SJCRH30 (cell line): ENCODE measurements at regions not wholly inside any gene's neighbourhood (a gene's known extent, or its start where the extent isn't known, plus 50 kb on each side); places are given as distances from the start of the nearest gene placed in this dataset.
A peak's percentile ranks its signal among the peaks of the same experiment; 100 is the strongest.

Experiments
- DNase-seq, 2 experiments: peaks; one replicate each; pipeline ENCODE4 v3.0.0-alpha.2; 2015 to 2020
- H3K27ac ChIP-seq: fragments of 250-450 bp; sonication (Bioruptor Pico); 2 replicates; pipeline ENCODE4 v1.5.1; 2020; ENCODE audit warnings: mild to moderate bottlenecking, moderate library complexity
- H3K27me3 ChIP-seq: fragments of 250-450 bp; sonication (Bioruptor Pico); 2 replicates; pipeline ENCODE4 v1.5.1; 2020; ENCODE audit warnings: mild to moderate bottlenecking, moderate library complexity
- H3K36me3 ChIP-seq: fragments of 250-450 bp; sonication (Bioruptor Pico); 2 replicates; pipeline ENCODE4 v1.5.1; 2020; ENCODE audit warnings: mild to moderate bottlenecking, moderate library complexity
- H3K4me1 ChIP-seq: fragments of 250-450 bp; sonication (Bioruptor Pico); 2 replicates; pipeline ENCODE4 v1.5.1; 2020; ENCODE audit warnings: mild to moderate bottlenecking, moderate library complexity
- H3K4me3 ChIP-seq: fragments of 250-450 bp; sonication (Bioruptor Pico); 2 replicates; pipeline ENCODE4 v1.5.1; 2020; ENCODE audit warnings: mild to moderate bottlenecking, moderate library complexity
- H3K9me3 ChIP-seq: fragments of 250-450 bp; sonication (Bioruptor Pico); replicated peaks from 2 replicates; pipeline ENCODE4 v1.5.1; 2020; ENCODE audit warnings: mild to moderate bottlenecking, moderate library complexity

DNA sequence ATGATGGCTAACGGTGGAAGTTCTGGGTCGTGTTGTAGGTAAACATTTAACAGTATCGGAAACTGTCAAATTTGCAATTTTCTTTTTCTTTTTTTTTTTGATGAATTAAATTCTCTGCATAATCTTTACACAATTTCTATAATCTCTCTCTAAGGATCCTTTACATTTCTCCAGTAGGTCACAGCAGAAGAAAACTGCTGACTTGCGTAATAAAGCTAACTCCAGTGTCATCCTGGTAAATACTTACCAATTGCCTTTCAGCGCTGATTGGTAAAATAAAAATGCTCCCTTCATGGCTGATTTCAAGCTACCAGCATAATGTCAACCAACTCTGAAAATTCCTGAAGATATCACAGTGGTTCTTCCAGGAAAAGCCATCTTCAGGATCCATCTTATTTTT lies 510.5 kb upstream of the ATXN8OS start:
- Histone ChIP-seq H3K4me1 (no peaks in the 10 kb centered on the region), H3K36me3 (no peaks in the 10 kb centered on the region), H3K4me3 (no peak overlapping the region), H3K27me3 (no peaks in the 10 kb centered on the region), H3K9me3 (no peaks in the 10 kb centered on the region), H3K27ac (no peak overlapping the region)
- DNase-seq = no peak

DNA sequence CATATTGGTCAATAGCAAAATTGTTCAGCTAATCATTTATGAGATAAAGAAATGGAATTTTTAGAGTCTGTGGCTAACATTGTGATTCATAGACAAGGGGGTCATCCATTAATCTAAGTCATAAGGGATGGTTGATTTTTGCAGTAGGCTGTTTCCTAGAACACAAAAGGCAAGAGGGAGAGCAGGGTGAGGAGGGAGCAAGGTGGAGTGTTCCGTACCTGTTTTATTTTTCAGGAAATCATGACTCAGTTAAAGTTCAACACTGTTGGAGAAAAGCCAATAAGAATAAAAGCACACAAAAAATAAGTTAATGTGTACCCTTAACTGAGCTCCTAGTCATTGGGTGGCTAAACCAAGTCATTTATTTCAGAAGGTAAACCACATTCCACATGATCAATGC lies 512.4 kb upstream of the ATXN8OS start:
- no peak overlapping the region for H3K27ac ChIP-seq
- H3K27me3 ChIP-seq = no peaks in the 10 kb centered on the region
- no peaks in the 10 kb centered on the region for H3K36me3 ChIP-seq
- no peaks in the 10 kb centered on the region for H3K9me3 ChIP-seq
- DNase-seq = no peak
- H3K4me1 ChIP-seq = no peaks in the 10 kb centered on the region
- no peak overlapping the region for H3K4me3 ChIP-seq

DNA sequence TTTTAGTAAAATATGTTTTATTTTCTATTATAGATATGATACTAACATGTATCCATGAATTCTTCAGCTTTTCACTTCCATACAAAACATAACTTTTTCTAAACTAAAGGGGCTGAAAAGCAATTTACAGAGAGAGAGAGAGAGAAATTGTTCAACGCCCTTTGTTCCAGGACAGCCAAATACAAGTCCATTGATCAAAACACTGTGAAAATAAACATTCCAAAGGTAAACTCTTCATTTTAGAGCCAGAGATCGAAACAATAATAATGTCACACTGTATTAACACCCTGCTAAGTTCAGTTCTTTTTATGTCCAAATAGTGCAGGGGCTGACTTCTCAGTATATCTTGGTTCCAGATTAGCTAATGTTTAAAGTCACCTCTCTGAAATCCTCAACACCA lies 516.2 kb upstream of the ATXN8OS start:
- H3K27me3 ChIP-seq = no peaks in the 10 kb centered on the region
- DNase-seq = no peak
- no peaks in the 10 kb centered on the region for H3K4me1 ChIP-seq

DNA sequence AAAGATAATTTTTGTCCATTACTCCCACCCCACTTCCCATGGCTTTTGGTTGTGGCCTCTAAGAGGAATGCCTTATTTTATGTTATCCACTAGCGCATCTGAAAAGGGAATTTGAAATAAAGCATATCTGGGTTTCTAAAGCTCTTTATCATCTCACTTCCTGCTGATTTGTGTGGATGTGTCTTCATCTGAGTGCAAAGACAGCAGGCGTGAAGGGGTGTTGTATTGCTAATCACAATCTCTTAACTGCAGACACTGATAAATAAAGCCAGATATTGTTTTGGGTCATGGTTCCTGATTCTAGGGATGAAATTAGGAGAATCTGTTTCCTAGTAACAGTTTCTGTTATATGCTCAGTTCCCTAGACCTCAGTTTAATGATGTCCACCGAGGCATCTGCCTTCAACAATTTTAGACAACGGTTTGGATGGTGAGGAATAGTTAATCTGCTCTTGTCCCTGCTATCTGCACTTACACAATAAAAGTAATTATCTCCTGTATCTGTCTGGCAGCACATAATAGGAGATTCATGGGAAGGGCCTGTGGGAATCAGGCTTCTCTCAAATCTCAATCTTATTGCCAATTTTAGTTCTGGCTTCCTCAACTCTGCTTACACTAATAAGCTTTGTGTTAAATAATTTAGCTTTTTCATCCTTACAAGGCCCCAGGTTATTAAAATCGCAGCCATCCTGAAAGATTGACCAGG lies 517.9 kb upstream of the ATXN8OS start:
- DNase-seq = no peak
- Histone ChIP-seq H3K36me3 (no peaks in the 10 kb centered on the region), H3K9me3 (no peaks in the 10 kb centered on the region), H3K27me3 (no peaks in the 10 kb centered on the region), H3K27ac (no peak overlapping the region), H3K4me3 (no peak overlapping the region), H3K4me1 (no peaks in the 10 kb centered on the region)

More for the DNA sequence above, 516.2 kb upstream of the ATXN8OS start:
- H3K9me3 ChIP-seq = no peaks in the 10 kb centered on the region
- no peak overlapping the region for H3K27ac ChIP-seq
- no peaks in the 10 kb centered on the region for H3K36me3 ChIP-seq
- no peak overlapping the region for H3K4me3 ChIP-seq

DNA sequence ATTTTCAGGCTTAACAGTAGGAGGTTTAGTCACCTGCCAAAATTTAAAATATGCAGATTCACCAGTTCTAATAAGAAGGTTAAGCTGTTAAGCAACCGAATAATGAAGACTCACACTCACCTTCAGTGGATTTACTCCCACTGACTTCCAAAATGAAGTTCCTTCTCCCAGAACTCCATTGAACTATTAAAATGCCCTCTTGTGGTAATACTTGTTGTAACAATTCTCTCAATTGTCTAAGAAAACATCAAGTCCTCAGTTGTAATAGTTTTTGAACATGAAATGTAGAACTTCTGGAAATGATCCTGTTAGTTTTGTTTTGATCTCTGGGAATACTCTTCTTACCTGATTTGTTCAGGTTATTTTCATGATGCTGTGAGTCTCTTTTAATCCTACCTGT lies 522.0 kb upstream of the ATXN8OS start:
- Histone ChIP-seq H3K36me3 (no peaks in the 10 kb centered on the region), H3K9me3 (no peaks in the 10 kb centered on the region), H3K27me3 (no peaks in the 10 kb centered on the region), H3K4me3 (no peak overlapping the region), H3K4me1 (no peaks in the 10 kb centered on the region), H3K27ac (no peak overlapping the region)
- DNase-seq = peak in 1 of 2 experiments; percentile 2

DNA sequence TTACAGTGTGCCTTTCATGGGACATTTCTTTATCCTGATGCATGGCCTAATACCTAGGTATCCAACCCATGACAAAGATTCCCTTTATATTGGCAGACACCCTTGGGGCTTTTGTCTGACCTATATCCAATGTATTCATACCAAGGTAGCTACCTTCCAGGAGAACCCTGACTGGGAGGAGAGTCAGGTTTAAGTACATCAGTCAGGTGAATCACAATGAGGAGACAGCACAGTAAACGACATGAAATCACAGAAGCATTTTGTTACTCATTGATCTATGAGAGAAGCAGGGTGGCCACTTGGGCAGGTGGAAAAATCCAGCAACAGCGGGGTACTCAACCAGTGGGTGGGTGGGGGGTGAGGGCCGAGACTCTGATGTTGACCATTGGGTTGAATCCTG lies 527.4 kb upstream of the ATXN8OS start:
- DNase-seq = no peak

DNA sequence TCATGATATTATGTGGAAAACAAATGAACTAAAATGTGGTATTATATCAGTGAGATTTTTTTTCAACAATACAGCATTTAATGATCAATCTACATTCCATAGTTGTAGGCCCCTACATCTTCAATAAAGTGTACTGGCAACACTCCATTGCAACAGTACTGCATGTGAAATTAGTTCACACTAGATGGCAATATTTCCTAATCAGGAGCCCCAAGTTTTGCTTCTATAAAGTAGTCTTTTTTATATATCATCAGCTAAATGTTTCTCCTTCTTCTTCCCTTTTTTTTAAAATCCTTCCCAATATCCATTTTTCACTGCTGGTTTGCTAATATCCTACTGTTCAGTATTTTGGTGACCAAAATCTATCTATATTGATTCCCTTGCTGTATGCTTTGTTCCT lies 528.3 kb upstream of the ATXN8OS start:
- H3K27ac ChIP-seq = no peak overlapping the region
- H3K4me1 ChIP-seq = no peaks in the 10 kb centered on the region
- no peaks in the 10 kb centered on the region for H3K9me3 ChIP-seq
- H3K27me3 ChIP-seq = no peaks in the 10 kb centered on the region
- DNase-seq = peak in 1 of 2 experiments; percentile 9
- H3K36me3 ChIP-seq = no peaks in the 10 kb centered on the region
- H3K4me3 ChIP-seq = no peak overlapping the region

More for the DNA sequence above, 527.4 kb upstream of the ATXN8OS start:
- H3K4me1 ChIP-seq = no peaks in the 10 kb centered on the region
- H3K27ac ChIP-seq = no peak overlapping the region
- H3K4me3 ChIP-seq = no peak overlapping the region
- H3K9me3 ChIP-seq = no peaks in the 10 kb centered on the region
- no peaks in the 10 kb centered on the region for H3K27me3 ChIP-seq
- H3K36me3 ChIP-seq = no peaks in the 10 kb centered on the region

DNA sequence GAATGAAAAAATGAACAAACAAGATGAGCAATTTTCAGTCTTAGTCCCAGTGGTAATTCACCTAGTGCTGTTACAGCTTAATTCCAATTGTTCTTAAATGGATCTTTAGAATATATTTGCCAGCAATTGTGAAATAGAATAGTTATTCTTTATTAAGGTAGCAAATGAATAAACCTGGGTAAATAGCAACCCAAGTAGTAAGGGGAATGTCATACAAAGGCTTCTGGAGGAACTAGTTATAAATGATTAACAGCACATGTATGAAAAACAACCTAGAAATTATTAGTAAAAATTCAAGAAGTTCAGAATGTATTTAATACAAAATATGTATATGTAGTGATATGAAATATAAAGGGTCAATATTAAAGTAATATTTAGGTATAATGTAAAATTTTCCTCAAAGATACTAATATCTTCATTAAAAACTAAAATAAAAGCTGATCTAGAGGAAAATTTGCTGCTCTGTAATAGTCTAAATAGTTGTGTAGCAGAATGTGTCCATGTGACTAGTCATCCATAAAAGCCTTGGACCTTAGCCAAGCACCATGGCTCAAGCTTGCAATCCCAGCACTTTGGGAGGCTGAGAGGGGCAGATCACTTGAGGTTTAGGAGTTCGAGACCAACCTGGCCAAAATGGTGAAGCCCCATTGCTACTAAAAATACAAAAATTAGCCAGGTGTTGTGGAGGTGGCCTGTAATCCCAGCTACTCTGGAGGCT lies 535.9 kb upstream of the ATXN8OS start:
- Histone ChIP-seq H3K27ac (no peak overlapping the region), H3K4me3 (no peak overlapping the region), H3K4me1 (no peaks in the 10 kb centered on the region), H3K36me3 (no peaks in the 10 kb centered on the region), H3K27me3 (no peaks in the 10 kb centered on the region), H3K9me3 (no peaks in the 10 kb centered on the region)
- DNase-seq = no peak

DNA sequence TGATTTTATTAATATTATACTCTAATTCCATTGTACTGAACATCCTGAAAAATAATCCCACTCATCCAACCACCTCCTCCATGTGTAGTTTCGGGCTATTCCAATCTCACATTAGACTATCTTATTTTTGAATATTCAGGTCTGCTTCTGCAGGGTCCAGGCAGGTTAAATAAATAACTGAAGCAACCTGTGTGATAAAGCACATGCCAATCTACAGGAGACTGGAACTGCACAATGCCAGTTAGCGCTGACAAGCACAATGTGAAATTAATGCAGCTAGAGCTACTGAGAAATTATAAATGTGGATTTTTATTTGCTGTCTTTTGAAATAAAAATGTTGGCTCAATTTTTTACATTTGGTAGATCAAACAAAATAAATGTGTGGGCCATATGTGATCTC lies 540.1 kb upstream of the ATXN8OS start:
- no peaks in the 10 kb centered on the region for H3K4me1 ChIP-seq
- H3K36me3 ChIP-seq = no peaks in the 10 kb centered on the region
- no peak overlapping the region for H3K27ac ChIP-seq
- no peaks in the 10 kb centered on the region for H3K27me3 ChIP-seq
- no peak overlapping the region for H3K4me3 ChIP-seq
- DNase-seq = no peak
- 0 out of 2 replicates have a peak, but pooled peaks cover 2% of the 10 kb centered on the region for H3K9me3 ChIP-seq

DNA sequence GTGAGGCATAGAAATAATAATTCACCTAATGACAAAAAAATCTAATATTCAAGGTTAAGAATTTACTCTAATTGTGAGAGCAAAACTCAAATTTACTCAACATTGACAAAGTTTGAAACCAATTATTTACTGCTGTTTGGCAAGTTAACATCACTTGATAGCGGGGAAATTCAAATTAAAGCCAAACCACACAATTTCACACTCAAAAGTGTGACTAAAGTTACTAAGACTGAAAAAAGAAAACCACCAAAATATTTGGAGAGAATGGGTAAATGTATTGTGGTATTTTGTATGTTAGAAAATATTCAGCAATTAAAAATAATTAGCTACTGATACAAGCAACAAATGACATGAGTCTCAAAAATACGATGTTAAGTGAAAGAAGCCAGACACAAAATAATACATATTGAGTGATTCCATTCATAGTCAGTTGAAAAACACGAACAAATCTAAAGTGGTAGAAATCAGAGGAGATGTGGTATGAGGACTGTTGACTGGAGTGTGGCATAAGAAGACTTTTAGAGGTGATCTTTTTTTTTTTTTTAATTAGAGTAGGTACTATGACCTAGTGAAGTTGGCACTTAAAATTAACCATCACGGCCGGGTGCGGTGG lies 541.4 kb upstream of the ATXN8OS start:
- Histone ChIP-seq H3K9me3 (0 out of 2 replicates have a peak, but pooled peaks cover 2% of the 10 kb centered on the region), H3K27ac (no peak overlapping the region), H3K27me3 (no peaks in the 10 kb centered on the region), H3K4me1 (no peaks in the 10 kb centered on the region), H3K36me3 (no peaks in the 10 kb centered on the region), H3K4me3 (no peak overlapping the region)
- DNase-seq = no peak

DNA sequence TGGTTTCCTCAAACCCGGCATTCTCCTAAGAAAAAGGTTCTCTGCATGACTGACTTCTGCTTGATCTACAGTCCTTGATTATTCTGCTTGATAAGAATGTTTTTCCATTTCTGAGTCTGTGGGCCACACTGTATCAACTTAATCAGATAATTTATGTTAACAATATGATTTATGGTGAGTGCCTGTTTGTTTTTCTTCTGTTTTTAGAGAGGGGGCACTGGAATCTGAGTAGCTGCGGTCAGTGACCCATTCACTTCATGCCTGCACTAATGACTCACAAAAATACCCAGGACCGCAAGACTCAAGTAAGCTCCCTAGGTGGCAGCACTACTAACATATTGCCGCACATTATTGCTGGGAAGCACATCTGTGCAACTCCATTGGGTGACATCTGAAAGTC lies 542.3 kb upstream of the ATXN8OS start:
- H3K4me3 ChIP-seq = no peak overlapping the region
- no peaks in the 10 kb centered on the region for H3K27me3 ChIP-seq
- H3K9me3 ChIP-seq = 0 out of 2 replicates have a peak, but pooled peaks cover 2% of the 10 kb centered on the region
- H3K27ac ChIP-seq = no peak overlapping the region
- peak; percentile 46 to 67 for DNase-seq
- no peaks in the 10 kb centered on the region for H3K36me3 ChIP-seq
- no peaks in the 10 kb centered on the region for H3K4me1 ChIP-seq

DNA sequence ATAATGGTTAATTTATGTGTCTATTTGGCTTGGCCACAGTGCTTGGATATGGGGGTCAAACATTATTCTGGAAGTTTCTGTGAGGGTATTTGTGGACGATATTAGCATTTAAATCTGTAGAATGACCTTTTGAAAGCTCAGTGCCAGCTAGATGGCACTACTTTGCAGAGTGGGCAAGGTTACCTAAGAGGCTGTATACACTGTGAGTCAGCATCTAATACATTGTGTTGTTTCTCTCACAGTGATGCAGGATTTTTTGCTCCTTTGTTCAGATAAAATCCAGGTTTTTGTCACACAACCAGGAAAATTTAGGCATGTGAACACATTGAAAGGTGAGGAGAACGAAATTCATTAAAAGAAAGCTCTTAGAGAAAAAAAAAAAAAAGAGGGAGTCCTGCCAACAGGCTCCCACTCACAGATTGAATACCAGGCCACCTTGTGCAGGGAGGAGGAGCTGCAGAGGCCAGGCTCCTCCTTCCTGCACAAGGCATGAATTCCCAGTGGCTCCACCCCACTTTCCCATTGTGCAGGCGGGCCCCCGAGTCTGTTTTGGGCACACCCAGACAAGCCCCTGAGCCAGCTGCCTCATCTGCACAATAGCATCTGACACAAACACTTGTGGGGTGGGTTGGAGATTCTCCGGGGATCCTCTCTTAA lies 551.0 kb upstream of the ATXN8OS start:
- H3K27ac ChIP-seq = no peak overlapping the region
- no peaks in the 10 kb centered on the region for H3K36me3 ChIP-seq
- H3K27me3 ChIP-seq = no peaks in the 10 kb centered on the region
- no peaks in the 10 kb centered on the region for H3K4me1 ChIP-seq
- no peaks in the 10 kb centered on the region for H3K9me3 ChIP-seq
- no peak for DNase-seq
- H3K4me3 ChIP-seq = no peak overlapping the region

DNA sequence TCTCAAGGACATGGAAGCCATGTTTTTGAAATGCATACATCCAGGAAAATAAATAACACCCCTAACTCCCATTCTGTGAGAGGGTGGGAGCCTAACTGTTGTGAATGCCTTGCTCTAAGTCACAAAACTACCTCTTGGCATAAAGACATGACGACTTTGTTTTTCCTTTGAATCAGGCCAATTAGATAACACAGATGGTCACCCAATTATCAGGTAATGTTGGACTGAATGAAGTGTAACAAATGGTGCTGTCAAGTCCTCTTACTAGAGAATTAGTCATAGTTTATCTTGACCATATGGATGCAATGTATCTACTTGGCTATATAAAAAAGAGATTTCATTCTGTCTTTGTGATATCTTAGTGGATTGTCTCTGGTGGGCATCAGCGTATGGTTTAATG lies 553.6 kb upstream of the ATXN8OS start:
- Histone ChIP-seq H3K27me3 (no peaks in the 10 kb centered on the region), H3K27ac (no peak overlapping the region), H3K36me3 (no peaks in the 10 kb centered on the region), H3K4me3 (no peak overlapping the region), H3K4me1 (no peaks in the 10 kb centered on the region), H3K9me3 (no peaks in the 10 kb centered on the region)
- DNase-seq = no peak

DNA sequence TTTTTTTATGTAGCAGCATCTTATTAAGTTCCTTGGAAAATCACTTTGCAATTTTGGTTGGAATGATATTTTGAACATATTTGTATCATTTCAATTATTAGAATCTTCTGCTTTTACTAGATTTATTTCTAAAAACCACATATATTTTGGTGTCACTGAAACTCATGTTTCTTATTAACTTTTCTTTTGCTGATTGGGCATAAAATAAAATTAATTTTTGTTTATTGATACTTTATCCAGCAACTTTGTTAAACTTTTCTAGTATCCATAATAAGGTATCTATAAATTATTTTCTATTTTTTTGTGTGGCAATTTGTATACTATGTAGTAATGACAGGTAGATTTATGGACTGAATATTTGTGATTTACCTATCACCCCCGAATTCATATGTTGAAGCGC lies 556.4 kb upstream of the ATXN8OS start:
- Histone ChIP-seq H3K4me1 (no peaks in the 10 kb centered on the region), H3K27ac (no peak overlapping the region), H3K36me3 (no peaks in the 10 kb centered on the region), H3K9me3 (no peaks in the 10 kb centered on the region), H3K4me3 (no peak overlapping the region), H3K27me3 (no peaks in the 10 kb centered on the region)
- no peak for DNase-seq

DNA sequence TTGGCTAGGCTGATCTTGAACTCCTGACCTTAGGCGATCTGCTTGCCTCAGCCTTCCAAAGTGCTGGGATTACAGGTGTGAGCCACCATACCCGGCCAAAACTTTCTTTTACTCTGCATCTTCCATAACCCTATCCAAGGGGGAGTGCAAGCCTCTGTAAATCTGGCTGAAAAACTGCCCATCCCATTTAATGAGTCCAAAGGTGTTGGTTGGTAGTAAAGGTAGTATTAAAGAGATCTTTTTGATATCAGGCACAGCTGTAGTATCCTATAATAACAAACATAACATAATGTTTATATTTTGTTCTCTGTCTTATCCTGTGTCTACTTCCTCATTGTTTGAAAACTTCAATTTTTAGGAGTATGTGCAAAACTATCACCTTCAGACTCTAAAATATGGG lies 559.8 kb upstream of the ATXN8OS start:
- no peak for DNase-seq
- Histone ChIP-seq H3K9me3 (no peaks in the 10 kb centered on the region), H3K36me3 (no peaks in the 10 kb centered on the region), H3K27me3 (no peaks in the 10 kb centered on the region), H3K4me3 (no peak overlapping the region), H3K27ac (no peak overlapping the region), H3K4me1 (no peaks in the 10 kb centered on the region)
